ENCODE measurements at regions not wholly inside any gene's neighbourhood (a gene's known extent, or its start where the extent isn't known, plus 50 kb on each side); places are given as distances from the start of the nearest gene placed in this dataset.

DNA sequence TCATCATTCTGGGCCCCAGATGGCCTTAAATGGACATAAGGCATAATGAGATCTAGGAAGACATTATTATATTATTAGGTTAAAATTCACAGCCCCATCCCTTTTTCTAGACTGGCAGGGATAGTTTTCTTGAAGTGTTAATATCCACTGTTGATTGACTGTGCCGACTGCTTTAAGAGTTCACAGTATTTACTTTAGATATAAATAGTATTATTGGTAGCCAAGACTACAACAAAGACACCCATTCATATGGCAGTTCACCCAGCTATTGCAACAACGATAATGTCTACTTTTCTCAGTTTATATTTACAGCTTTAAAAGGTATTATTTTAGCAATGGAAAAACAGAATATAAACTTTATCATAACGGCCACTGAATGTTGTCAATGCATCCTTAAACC lies 922.2 kb upstream of the POU3F4 start:
- DNase-seq (ENCODE audit: low read depth, low spot score) = no peak
- no peak for FAIRE-seq
- Histone ChIP-seq H3K9me1 (replicated peaks; ENCODE audit: control insufficient read depth, extremely low read depth, insufficient read depth, low read length) (no peaks in the 10 kb centered on the region), H4K20me1 (replicated peaks; ENCODE audit: control insufficient read depth, extremely low read depth, insufficient read depth, low read length) (no peaks in the 10 kb centered on the region), H3K4me3 (replicated peaks in 1 of 3; ENCODE audit: insufficient read depth in 1 of 3, low read depth in 1 of 3, low read length in 3 of 3) (no peak overlapping the region), H3K79me2 (ENCODE audit: control insufficient read depth, insufficient read depth, low read length) (no peaks in the 10 kb centered on the region), H2AFZ (ENCODE audit: low read depth, low read length) (no peak overlapping the region), H3K4me1 (ENCODE audit: control insufficient read depth, extremely low read depth, insufficient read depth, low read length) (no peaks in the 10 kb centered on the region), H3K9ac (replicated peaks; ENCODE audit: extremely low read depth, insufficient read depth, low read length) (no peak overlapping the region), H3K36me3 (ENCODE audit: control insufficient read depth in 2 of 2, extremely low read depth in 1 of 2, insufficient read depth in 2 of 2, low read length in 2 of 2) (no peaks in the 10 kb centered on the region), H3K27me3 (ENCODE audit: control insufficient read depth in 2 of 2, insufficient read depth in 2 of 2, low read length in 2 of 2) (no peaks in the 10 kb centered on the region), H3K27ac (ENCODE audit: insufficient read depth, low read depth, low read length) (no peak overlapping the region), H3K9me3 (replicated peaks; ENCODE audit: control insufficient read depth, insufficient read depth, low read length) (no peaks in the 10 kb centered on the region), H3K4me2 (ENCODE audit: insufficient read depth, low read length) (no peak overlapping the region)
- ChIA-PET CTCF (no interaction called here), POLR2A (no interaction called here)
- intact Hi-C loops (cut with micrococcal nuclease) (no loop called here), dilution Hi-C loops (cut with MboI; ENCODE audit: extremely low pct_ligation_motif_present, low sequenced_read_pairs) (no loop called here)
- TF ChIP-seq, protein P1, sequence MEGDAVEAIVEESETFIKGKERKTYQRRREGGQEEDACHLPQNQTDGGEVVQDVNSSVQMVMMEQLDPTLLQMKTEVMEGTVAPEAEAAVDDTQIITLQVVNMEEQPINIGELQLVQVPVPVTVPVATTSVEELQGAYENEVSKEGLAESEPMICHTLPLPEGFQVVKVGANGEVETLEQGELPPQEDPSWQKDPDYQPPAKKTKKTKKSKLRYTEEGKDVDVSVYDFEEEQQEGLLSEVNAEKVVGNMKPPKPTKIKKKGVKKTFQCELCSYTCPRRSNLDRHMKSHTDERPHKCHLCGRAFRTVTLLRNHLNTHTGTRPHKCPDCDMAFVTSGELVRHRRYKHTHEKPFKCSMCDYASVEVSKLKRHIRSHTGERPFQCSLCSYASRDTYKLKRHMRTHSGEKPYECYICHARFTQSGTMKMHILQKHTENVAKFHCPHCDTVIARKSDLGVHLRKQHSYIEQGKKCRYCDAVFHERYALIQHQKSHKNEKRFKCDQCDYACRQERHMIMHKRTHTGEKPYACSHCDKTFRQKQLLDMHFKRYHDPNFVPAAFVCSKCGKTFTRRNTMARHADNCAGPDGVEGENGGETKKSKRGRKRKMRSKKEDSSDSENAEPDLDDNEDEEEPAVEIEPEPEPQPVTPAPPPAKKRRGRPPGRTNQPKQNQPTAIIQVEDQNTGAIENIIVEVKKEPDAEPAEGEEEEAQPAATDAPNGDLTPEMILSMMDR (IDR thresholded peaks at IDR 0.05; ENCODE audit: extremely low read depth in 1 of 2, insufficient read depth in 1 of 2, low read depth in 1 of 2, low read length in 2 of 2) = no peak
- TF ChIP-seq, protein P2, sequence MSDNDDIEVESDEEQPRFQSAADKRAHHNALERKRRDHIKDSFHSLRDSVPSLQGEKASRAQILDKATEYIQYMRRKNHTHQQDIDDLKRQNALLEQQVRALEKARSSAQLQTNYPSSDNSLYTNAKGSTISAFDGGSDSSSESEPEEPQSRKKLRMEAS (IDR thresholded peaks at IDR 0.05; ENCODE audit: insufficient read depth, insufficient read length) = no peak
- no peak for TF ChIP-seq MYC (IDR thresholded peaks at IDR 0.05; ENCODE audit: low read depth, low read length)
- TF ChIP-seq EZH2 (IDR thresholded peaks at IDR 0.05; ENCODE audit: borderline replicate concordance, low read depth, low read length, severe bottlenecking) = no peak
- no peak for TF ChIP-seq POLR2A (IDR thresholded peaks at IDR 0.05; ENCODE audit: low read depth, low read length)
- no peak for TF ChIP-seq GATA2 (IDR thresholded peaks at IDR 0.05; ENCODE audit: insufficient read depth, insufficient read length, low read depth, low read length)
- no peak for TF ChIP-seq FOS (IDR thresholded peaks at IDR 0.05; ENCODE audit: borderline replicate concordance, insufficient read depth, low read length)
- TF ChIP-seq POLR2AphosphoS5 (IDR thresholded peaks at IDR 0.05; ENCODE audit: insufficient read depth, low read depth, low read length) = no peak
- no peak for TF ChIP-seq JUN (IDR thresholded peaks at IDR 0.05; ENCODE audit: borderline replicate concordance, insufficient read depth, insufficient read length, low read depth)
- no TSS peak for BruUV-seq (replicated peaks)

All from endothelial cell of umbilical vein (primary cell).